ENCODE measurements at regions not wholly inside any gene's neighbourhood (a gene's known extent, or its start where the extent isn't known, plus 50 kb on each side); places are given as distances from the start of the nearest gene placed in this dataset.

- no peak for DNase-seq (ENCODE audit: low read depth)
- ChIA-PET CTCF (interaction anchor here (0.8 to 2.5 kb wide), 2 partner anchors 15 to 37 kb away, joined by 3 to 14 read pairs; no protein-coding TSS in a partner anchor), POLR2A (no interaction called here)
- no peak for TF ChIP-seq CTCF (IDR thresholded peaks at IDR 0.05; ENCODE audit: insufficient read depth, low read depth, low read length)
- Histone ChIP-seq H3K4me3 (ENCODE audit: low read depth, low read length) (no peak overlapping the region), H3K36me3 (ENCODE audit: control insufficient read depth, insufficient read depth, low read length) (no peaks in the 10 kb centered on the region), H3K27me3 (ENCODE audit: control insufficient read depth, insufficient read depth, low read length) (no peaks in the 10 kb centered on the region)
Measured at GRCh38 chr18:8944871-8945245, 157.6 kb upstream of the NDUFV2 start.

- ChIA-PET POLR2A (interaction anchor here (0.6 kb wide), 2 partner anchors 159 to 194 kb away, joined by 3 read pairs; no protein-coding TSS in a partner anchor), CTCF (interaction anchor here (0.5 to 1.1 kb wide), 2 partner anchors 156 to 249 kb away, joined by 6 read pairs; no protein-coding TSS in a partner anchor)
- no peak for DNase-seq (ENCODE audit: low read depth)
- TF ChIP-seq CTCF (IDR thresholded peaks at IDR 0.05; ENCODE audit: insufficient read depth, low read depth, low read length), result no peak
- no peaks in the 10 kb centered on the region for H3K36me3 ChIP-seq (ENCODE audit: control insufficient read depth, insufficient read depth, low read length)
- no peaks in the 10 kb centered on the region for H3K27me3 ChIP-seq (ENCODE audit: control insufficient read depth, insufficient read depth, low read length)
- no peak overlapping the region for H3K4me3 ChIP-seq (ENCODE audit: low read depth, low read length)
Measured at GRCh38 chr18:8945514-8945913, 157.0 kb upstream of the NDUFV2 start.

GRCh38 chr18:8946066-8946838, 156.2 kb upstream of the NDUFV2 start:
- no peaks in the 10 kb centered on the region for H3K36me3 ChIP-seq (ENCODE audit: control insufficient read depth, insufficient read depth, low read length)
- ChIA-PET POLR2A (interaction anchor here (0.6 kb wide), 2 partner anchors 159 to 194 kb away, joined by 3 read pairs; no protein-coding TSS in a partner anchor), CTCF (interaction anchor here (0.5 to 6.0 kb wide), 4 partner anchors 37 to 249 kb away, joined by 3 to 42 read pairs (median 6); no protein-coding TSS in a partner anchor)
- no peak overlapping the region for H3K4me3 ChIP-seq (ENCODE audit: low read depth, low read length)
- no peak for TF ChIP-seq CTCF (IDR thresholded peaks at IDR 0.05; ENCODE audit: insufficient read depth, low read depth, low read length)
- no peaks in the 10 kb centered on the region for H3K27me3 ChIP-seq (ENCODE audit: control insufficient read depth, insufficient read depth, low read length)
- peak; percentile 95 for DNase-seq (ENCODE audit: low read depth)

- no peaks in the 10 kb centered on the region for H3K27me3 ChIP-seq (ENCODE audit: control insufficient read depth, insufficient read depth, low read length)
- CTCF ChIA-PET, result interaction anchor here (2.7 to 6.0 kb wide), 3 partner anchors 22 to 40 kb away, joined by 12 to 42 read pairs (median 14); no protein-coding TSS in a partner anchor
Measured at GRCh38 chr18:8947566-8947965, 154.9 kb upstream of the NDUFV2 start.

More at GRCh38 chr18:8947566-8947965, 154.9 kb upstream of the NDUFV2 start:
- H3K4me3 ChIP-seq (ENCODE audit: low read depth, low read length), result no peak overlapping the region
- no peak for DNase-seq (ENCODE audit: low read depth)
- no peak for TF ChIP-seq CTCF (IDR thresholded peaks at IDR 0.05; ENCODE audit: insufficient read depth, low read depth, low read length)
- H3K36me3 ChIP-seq (ENCODE audit: control insufficient read depth, insufficient read depth, low read length), result no peaks in the 10 kb centered on the region
- POLR2A ChIA-PET, result no interaction called here

Measured in BJ (cell line).